H9 (cell line): ENCODE measurements at regions not wholly inside any gene's neighbourhood (a gene's known extent, or its start where the extent isn't known, plus 50 kb on each side); places are given as distances from the start of the nearest gene placed in this dataset.

Source experiments
- DNase-seq: peaks from one replicate; pipeline ENCODE4 v3.0.0-alpha.2; 2017
- H2AFZ ChIP-seq: one replicate; pipeline ENCODE4 v1.6.1; 2013; ENCODE audit warnings: mild to moderate bottlenecking, low read length, control low read depth, moderate library complexity
- H2AK5ac ChIP-seq: 2 replicates; pipeline ENCODE4 v1.6.1; 2013; ENCODE audit warnings: low read length, control low read depth, mixed read lengths; ENCODE audit not compliant: insufficient read length
- H2BK120ac ChIP-seq: one replicate; pipeline ENCODE4 v1.6.1; 2013; ENCODE audit warnings: low read depth, mild to moderate bottlenecking, low read length, control low read depth, inconsistent platforms; ENCODE audit not compliant: poor library complexity, severe bottlenecking
- H2BK12ac ChIP-seq: 2 replicates; pipeline ENCODE4 v1.6.1; 2013; ENCODE audit warnings: low read length, control low read depth, mixed read lengths, low read depth; ENCODE audit not compliant: insufficient read length
- H2BK15ac ChIP-seq: 2 replicates; pipeline ENCODE4 v1.6.1; 2013; ENCODE audit warnings: low read depth, low read length, control low read depth
- H2BK20ac ChIP-seq: one replicate; pipeline ENCODE4 v1.6.1; 2013; ENCODE audit warnings: low read depth, mild to moderate bottlenecking, low read length, control low read depth, inconsistent platforms; ENCODE audit not compliant: poor library complexity, severe bottlenecking
- H2BK5ac ChIP-seq: 2 replicates; pipeline ENCODE4 v1.6.1; 2013; ENCODE audit warnings: low read length, control low read depth, mixed read lengths; ENCODE audit not compliant: insufficient read length
- H3K14ac ChIP-seq: 2 replicates; pipeline ENCODE4 v1.6.1; 2013; ENCODE audit warnings: low read length, control low read depth; ENCODE audit not compliant: insufficient read depth
- H3K18ac ChIP-seq: 2 replicates; pipeline ENCODE4 v1.6.1; 2013; ENCODE audit warnings: low read depth, mild to moderate bottlenecking, mixed read lengths, low read length, control low read depth; ENCODE audit not compliant: insufficient read length
- H3K23ac ChIP-seq: 2 replicates; pipeline ENCODE4 v1.6.1; 2013; ENCODE audit warnings: low read length, control low read depth, mixed read lengths, low read depth; ENCODE audit not compliant: insufficient read length
- H3K23me2 ChIP-seq: 2 replicates; pipeline ENCODE4 v1.6.1; 2013; ENCODE audit warnings: low read depth, mild to moderate bottlenecking, mixed read lengths, low read length, control low read depth; ENCODE audit not compliant: insufficient read length, poor library complexity, severe bottlenecking
- H3K27ac ChIP-seq: 2 replicates; pipeline ENCODE4 v1.5.1; 2013; ENCODE audit warnings: low read length, control low read depth, mixed read lengths, low read depth; ENCODE audit not compliant: insufficient read length
- H3K27me3 ChIP-seq: 2 replicates; pipeline ENCODE4 v1.6.1; 2013; ENCODE audit warnings: low read length, control low read depth, inconsistent platforms; ENCODE audit not compliant: insufficient read depth
- H3K4ac ChIP-seq: 2 replicates; pipeline ENCODE4 v1.6.1; 2013; ENCODE audit warnings: low read depth, mild to moderate bottlenecking, control low read depth, inconsistent platforms, low read length, moderate library complexity
- H3K4me1 ChIP-seq: 2 replicates; pipeline ENCODE4 v1.6.1; 2013; ENCODE audit warnings: low read length, control low read depth, inconsistent platforms; ENCODE audit not compliant: insufficient read depth
- H3K4me2 ChIP-seq: 2 replicates; pipeline ENCODE4 v1.6.1; 2013; ENCODE audit warnings: low read length, control low read depth, mixed read lengths; ENCODE audit not compliant: insufficient read length, insufficient read depth
- H3K56ac ChIP-seq: 2 replicates; pipeline ENCODE4 v1.6.1; 2013; ENCODE audit warnings: low read depth, mild to moderate bottlenecking, mixed read lengths, low read length, control low read depth; ENCODE audit not compliant: insufficient read length
- H3K79me1 ChIP-seq: 2 replicates; pipeline ENCODE4 v1.6.1; 2013; ENCODE audit warnings: low read depth, mild to moderate bottlenecking, moderate library complexity, low read length, control low read depth, inconsistent platforms; ENCODE audit not compliant: insufficient read depth, poor library complexity, severe bottlenecking
- H3K79me2 ChIP-seq: 2 replicates; pipeline ENCODE4 v1.6.1; 2013; ENCODE audit warnings: low read length, control low read depth, inconsistent platforms; ENCODE audit not compliant: insufficient read depth
- H3K9ac ChIP-seq: 2 replicates; pipeline ENCODE4 v1.6.1; 2013; ENCODE audit warnings: low read length, control low read depth, mixed read lengths; ENCODE audit not compliant: insufficient read length; ENCODE audit errors: extremely low read depth
- H3K9me3 ChIP-seq: one replicate; pipeline ENCODE4 v1.6.1; 2013; ENCODE audit warnings: low read depth, low read length, inconsistent platforms; ENCODE audit not compliant: control insufficient read depth
- H3T11ph ChIP-seq: one replicate; pipeline ENCODE4 v1.6.1; 2013; ENCODE audit warnings: mild to moderate bottlenecking, low read length, control low read depth, inconsistent platforms
- H4K20me1 ChIP-seq: one replicate; pipeline ENCODE4 v1.6.1; 2013; ENCODE audit not compliant: control insufficient read depth, insufficient read length, insufficient read depth
- H4K5ac ChIP-seq: 2 replicates; pipeline ENCODE4 v1.6.1; 2013; ENCODE audit warnings: low read depth, mild to moderate bottlenecking, mixed read lengths, low read length, control low read depth; ENCODE audit not compliant: insufficient read length
- H4K8ac ChIP-seq: replicated peaks from 2 replicates; pipeline ENCODE4 v1.6.1; 2013; ENCODE audit warnings: low read length, control low read depth, mixed read lengths, low read depth; ENCODE audit not compliant: insufficient read length
- H4K91ac ChIP-seq: 2 replicates; pipeline ENCODE4 v1.6.1; 2013; ENCODE audit warnings: low read depth, mild to moderate bottlenecking, moderate library complexity, mixed read lengths, low read length, control low read depth; ENCODE audit not compliant: insufficient read length
- H3K27ac Mint-ChIP-seq, 3 experiments: 2 replicates in 2 of 3; 3 replicates in 1 of 3; pipeline ENCODE4 v1.8.0; 2020 to 2021; ENCODE audit warnings: mixed read lengths in 3 of 3, mild to moderate bottlenecking in 1 of 3, moderate library complexity in 1 of 3
- H3K27me3 Mint-ChIP-seq: 2 replicates; pipeline ENCODE4 v1.8.0; 2021; ENCODE audit warnings: low read depth, mild to moderate bottlenecking, moderate library complexity, mixed read lengths
- H3K36me3 Mint-ChIP-seq, 3 experiments: 2 replicates in 2 of 3; 3 replicates in 1 of 3; pipeline ENCODE4 v1.8.0; 2020 to 2021; ENCODE audit warnings: low read depth in 3 of 3, mixed read lengths in 3 of 3; ENCODE audit not compliant: insufficient read depth in 1 of 3
- H3K4me1 Mint-ChIP-seq, 2 experiments: 2 replicates each; pipeline ENCODE4 v1.8.0; 2020; ENCODE audit warnings: mixed read lengths in 2 of 2
- H3K4me3 Mint-ChIP-seq, 2 experiments: 2 replicates in 1 of 2; 3 replicates in 1 of 2; pipeline ENCODE4 v1.8.0; 2020 to 2021; ENCODE audit warnings: mild to moderate bottlenecking in 2 of 2, mixed read lengths in 2 of 2, moderate library complexity in 1 of 2
- H3K9me3 Mint-ChIP-seq, 2 experiments: 2 replicates in 1 of 2; 3 replicates in 1 of 2; pipeline ENCODE4 v1.8.0; 2020; ENCODE audit warnings: mild to moderate bottlenecking in 2 of 2, mixed read lengths in 2 of 2, moderate library complexity in 1 of 2
- WGBS: extraction: QIAGEN DNeasy Blood & Tissue Kit; methylation state at CpG from one replicate; pipeline ENCODE4 v1.1.7; 2013; ENCODE audit warnings: missing lambda C conversion rate, low lambda C conversion rate, mixed read lengths; ENCODE audit not compliant: insufficient read length; ENCODE audit errors: extremely low coverage; 5-methylcytosine and 5-hydroxymethylcytosine counted together
- TF ChIP-seq, protein P1 (sequence below): fragments of 200-600 bp; sonication (generic); conservative IDR thresholded peaks from 3 replicates; pipeline ENCODE4 v1.8.0; 2021; ENCODE audit warnings: antibody characterized with exemption, mild to moderate bottlenecking

DNA sequence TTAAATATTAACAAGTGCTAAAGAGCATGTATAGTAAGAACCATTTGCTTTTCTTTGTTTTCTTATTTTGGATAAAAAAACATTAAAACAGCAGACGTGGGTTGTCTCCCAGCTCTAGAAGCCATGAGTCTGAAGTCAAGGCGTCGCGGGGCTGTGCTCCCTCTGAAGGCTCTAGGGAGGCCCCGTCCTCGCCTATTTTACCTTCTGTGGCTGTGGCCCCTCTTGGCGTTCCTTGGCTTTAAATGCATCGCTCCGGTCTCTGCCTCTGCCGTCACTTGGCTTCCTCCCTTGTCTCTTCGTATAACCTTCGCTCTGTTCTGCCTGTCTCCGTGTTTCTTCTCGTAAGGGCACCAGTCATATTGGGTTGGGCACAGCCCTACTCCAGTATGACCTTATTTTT is 75.3 kb downstream of the ING1 start:
- Histone ChIP-seq H3K79me2 (no peaks in the 10 kb centered on the region), H2BK120ac (no peak overlapping the region), H3K9me3 (peaks cover 5% of the 10 kb centered on the region), H3K56ac (no peak overlapping the region), H3T11ph (no peak overlapping the region), H4K20me1 (no peaks in the 10 kb centered on the region), H2BK5ac (no peak overlapping the region), H3K4me2 (no peak overlapping the region), H3K79me1 (no peaks in the 10 kb centered on the region), H3K14ac (no peak overlapping the region), H3K27me3 (no peaks in the 10 kb centered on the region), H2BK12ac (no peak overlapping the region), H3K23ac (no peak overlapping the region), H3K4me1 (no peaks in the 10 kb centered on the region), H3K23me2 (no peaks in the 10 kb centered on the region), H2AFZ (no peak overlapping the region), H4K8ac (no peak overlapping the region), H3K4ac (no peak overlapping the region), H4K5ac (no peak overlapping the region), H2BK15ac (no peak overlapping the region), H3K18ac (no peak overlapping the region), H3K9ac (no peak overlapping the region), H2BK20ac (no peak overlapping the region), H2AK5ac (no peak overlapping the region), H4K91ac (no peak overlapping the region), H3K27ac (no peak overlapping the region)
- no CpG with 5 or more reads among the region's 14 CpGs for WGBS
- Mint-ChIP-seq H3K4me1 (no peaks in the 10 kb centered on the region), H3K27ac (no peak overlapping the region), H3K27me3 (peaks cover 27% of the 10 kb centered on the region), H3K9me3 (peaks cover 12 to 19% of the 10 kb centered on the region in 2 experiments; a peak in 4 of 5 replicates), H3K4me3 (no peak overlapping the region), H3K36me3 (peaks cover 0 to 3% (median 2%) of the 10 kb centered on the region in 3 experiments; a peak in 3 of 7 replicates)
- TF ChIP-seq, protein P1, sequence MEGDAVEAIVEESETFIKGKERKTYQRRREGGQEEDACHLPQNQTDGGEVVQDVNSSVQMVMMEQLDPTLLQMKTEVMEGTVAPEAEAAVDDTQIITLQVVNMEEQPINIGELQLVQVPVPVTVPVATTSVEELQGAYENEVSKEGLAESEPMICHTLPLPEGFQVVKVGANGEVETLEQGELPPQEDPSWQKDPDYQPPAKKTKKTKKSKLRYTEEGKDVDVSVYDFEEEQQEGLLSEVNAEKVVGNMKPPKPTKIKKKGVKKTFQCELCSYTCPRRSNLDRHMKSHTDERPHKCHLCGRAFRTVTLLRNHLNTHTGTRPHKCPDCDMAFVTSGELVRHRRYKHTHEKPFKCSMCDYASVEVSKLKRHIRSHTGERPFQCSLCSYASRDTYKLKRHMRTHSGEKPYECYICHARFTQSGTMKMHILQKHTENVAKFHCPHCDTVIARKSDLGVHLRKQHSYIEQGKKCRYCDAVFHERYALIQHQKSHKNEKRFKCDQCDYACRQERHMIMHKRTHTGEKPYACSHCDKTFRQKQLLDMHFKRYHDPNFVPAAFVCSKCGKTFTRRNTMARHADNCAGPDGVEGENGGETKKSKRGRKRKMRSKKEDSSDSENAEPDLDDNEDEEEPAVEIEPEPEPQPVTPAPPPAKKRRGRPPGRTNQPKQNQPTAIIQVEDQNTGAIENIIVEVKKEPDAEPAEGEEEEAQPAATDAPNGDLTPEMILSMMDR, result no peak
- no peak for DNase-seq
